HEK293 (cell line): ENCODE measurements at regions not wholly inside any gene's neighbourhood (a gene's known extent, or its start where the extent isn't known, plus 50 kb on each side); places are given as distances from the start of the nearest gene placed in this dataset.

Experiments used
- BCL11A ChIP-seq: fragments of 450-650 bp; formaldehyde crosslinking; IDR thresholded peaks from 2 replicates; pipeline ENCODE4 v1.5.1; 2016; ENCODE audit warnings: low read depth, missing biosample characterization, missing genetic modification characterization
- ELK4 ChIP-seq: IDR thresholded peaks from 2 replicates; pipeline ENCODE4 v1.6.1; 2011; ENCODE audit warnings: mild to moderate bottlenecking, low read depth, low read length, borderline replicate concordance
- GLIS2 ChIP-seq: fragments of 450-650 bp; formaldehyde crosslinking; IDR thresholded peaks from 2 replicates; pipeline ENCODE4 v1.5.1; 2016; ENCODE audit warnings: missing biosample characterization, missing genetic modification characterization
- HIC1 ChIP-seq: fragments of 450-650 bp; formaldehyde crosslinking; IDR thresholded peaks from 2 replicates; pipeline ENCODE4 v1.5.1; 2016; ENCODE audit warnings: missing biosample characterization, missing genetic modification characterization
- PRDM6 ChIP-seq: fragments of 450-650 bp; formaldehyde crosslinking; IDR thresholded peaks from 2 replicates; pipeline ENCODE4 v1.5.1; 2017; ENCODE audit warnings: missing biosample characterization, missing genetic modification characterization
- SP7 ChIP-seq: fragments of 450-650 bp; formaldehyde crosslinking; IDR thresholded peaks from 2 replicates; pipeline ENCODE4 v1.5.1; 2016; ENCODE audit warnings: missing biosample characterization, missing genetic modification characterization
- TCF7L2 ChIP-seq: IDR thresholded peaks from 2 replicates; pipeline ENCODE4 v1.6.1; 2011; ENCODE audit warnings: low read depth, mild to moderate bottlenecking, inconsistent platforms, low read length, moderate library complexity, borderline replicate concordance
- YY1 ChIP-seq: fragments of 450-650 bp; formaldehyde crosslinking; IDR thresholded peaks from 2 replicates; pipeline ENCODE4 v1.5.1; 2018; ENCODE audit warnings: missing biosample characterization, missing genetic modification characterization
- YY2 ChIP-seq: fragments of 450-650 bp; formaldehyde crosslinking; IDR thresholded peaks from 2 replicates; pipeline ENCODE4 v1.5.1; 2016; ENCODE audit warnings: missing biosample characterization, missing genetic modification characterization
- ZNF114 ChIP-seq: fragments of 450-650 bp; formaldehyde crosslinking; IDR thresholded peaks from 2 replicates; pipeline ENCODE4 v1.5.0; 2017; ENCODE audit warnings: missing biosample characterization, missing genetic modification characterization
- ZNF121 ChIP-seq: fragments of 450-650 bp; formaldehyde crosslinking; IDR thresholded peaks from 2 replicates; pipeline ENCODE4 v1.5.1; 2016; ENCODE audit warnings: missing biosample characterization, missing genetic modification characterization
- ZNF292 ChIP-seq: fragments of 450-650 bp; formaldehyde crosslinking; IDR thresholded peaks from 2 replicates; pipeline ENCODE4 v1.5.1; 2016; ENCODE audit warnings: low read depth, missing biosample characterization, missing genetic modification characterization, borderline replicate concordance
- ZNF404 ChIP-seq: fragments of 450-650 bp; formaldehyde crosslinking; IDR thresholded peaks from 2 replicates; pipeline ENCODE4 v1.5.1; 2017; ENCODE audit warnings: missing biosample characterization, missing genetic modification characterization
- ZNF514 ChIP-seq: fragments of 450-650 bp; formaldehyde crosslinking; IDR thresholded peaks from 2 replicates; pipeline ENCODE4 v1.5.1; 2016; ENCODE audit warnings: missing biosample characterization, missing genetic modification characterization
- ZNF560 ChIP-seq: fragments of 450-650 bp; formaldehyde crosslinking; IDR thresholded peaks from 2 replicates; pipeline ENCODE4 v1.5.1; 2017; ENCODE audit warnings: missing biosample characterization, missing genetic modification characterization, borderline replicate concordance
- ZNF654 ChIP-seq: fragments of 450-650 bp; formaldehyde crosslinking; IDR thresholded peaks from 2 replicates; pipeline ENCODE4 v1.5.1; 2016; ENCODE audit warnings: low read depth, missing biosample characterization, missing genetic modification characterization
- ZNF664 ChIP-seq: fragments of 450-650 bp; formaldehyde crosslinking; IDR thresholded peaks from 2 replicates; pipeline ENCODE4 v1.5.1; 2016; ENCODE audit warnings: missing biosample characterization, missing genetic modification characterization
- ZNF701 ChIP-seq: fragments of 450-650 bp; formaldehyde crosslinking; IDR thresholded peaks from 2 replicates; pipeline ENCODE4 v1.5.1; 2016; ENCODE audit warnings: missing biosample characterization, missing genetic modification characterization
- ZNF704 ChIP-seq: fragments of 450-650 bp; formaldehyde crosslinking; IDR thresholded peaks from 2 replicates; pipeline ENCODE4 v1.5.1; 2016; ENCODE audit warnings: missing biosample characterization, missing genetic modification characterization
- ZNF785 ChIP-seq: fragments of 450-650 bp; formaldehyde crosslinking; IDR thresholded peaks from 2 replicates; pipeline ENCODE4 v1.5.1; 2016; ENCODE audit warnings: missing biosample characterization, missing genetic modification characterization
- ZSCAN30 ChIP-seq: fragments of 450-650 bp; IDR thresholded peaks from 2 replicates; pipeline ENCODE4 v1.5.1; 2018; ENCODE audit warnings: missing biosample characterization, mild to moderate bottlenecking, missing genetic modification characterization, moderate library complexity
- TF ChIP-seq, protein P1 (sequence below): fragments of 450-650 bp; formaldehyde crosslinking; IDR thresholded peaks from 2 replicates; pipeline ENCODE4 v1.5.1; 2016; ENCODE audit warnings: missing biosample characterization, missing genetic modification characterization
- TF ChIP-seq, protein P2 (sequence below): fragments of 450-650 bp; formaldehyde crosslinking; conservative IDR thresholded peaks from 2 replicates; pipeline ENCODE4 v1.5.1; 2016; ENCODE audit warnings: low read depth, missing biosample characterization, missing genetic modification characterization
- TF ChIP-seq, protein P3 (sequence below): fragments of 450-650 bp; formaldehyde crosslinking; IDR thresholded peaks from 2 replicates; pipeline ENCODE4 v1.5.1; 2016; ENCODE audit warnings: missing biosample characterization, missing genetic modification characterization

GRCh38 chr10:36423821-36424248 lies 701.6 kb upstream of the ANKRD30A start (continued):
- TF ChIP-seq PRDM6 (peak; percentile 100), HIC1 (tag by site-specific recombination) (peak; percentile 88), ZNF654 (tag by site-specific recombination) (0 out of 2 replicates have a peak, but pooled peaks have one; percentile 23), SP7 (tag by site-specific recombination) (peak; percentile 95), ZNF121 (tag by site-specific recombination) (no peak), ZNF701 (tag by site-specific recombination) (no peak), ZNF560 (no peak), ZNF785 (tag by site-specific recombination) (no peak), TCF7L2 (peak; percentile 89; the same call in 1 of the 2 replicates), BCL11A (tag by site-specific recombination) (peak; percentile 70), GLIS2 (tag by site-specific recombination) (no peak), ZNF292 (tag by site-specific recombination) (no peak), YY1 (tag by site-specific recombination) (0 out of 2 replicates have a peak, but pooled peaks have one; percentile 24), ZNF404 (tag by site-specific recombination) (no peak; the same call in 1 of the 2 replicates), ZNF704 (tag by site-specific recombination) (no peak), ZNF514 (tag by site-specific recombination) (no peak), YY2 (tag by site-specific recombination) (no peak), ZSCAN30 (tag by site-specific recombination) (peak; percentile 89), ELK4 (no peak), ZNF664 (tag by site-specific recombination) (peak; percentile 58; the same call in 1 of the 2 replicates), ZNF114 (tag by site-specific recombination) (no peak)
- TF ChIP-seq, protein P1, sequence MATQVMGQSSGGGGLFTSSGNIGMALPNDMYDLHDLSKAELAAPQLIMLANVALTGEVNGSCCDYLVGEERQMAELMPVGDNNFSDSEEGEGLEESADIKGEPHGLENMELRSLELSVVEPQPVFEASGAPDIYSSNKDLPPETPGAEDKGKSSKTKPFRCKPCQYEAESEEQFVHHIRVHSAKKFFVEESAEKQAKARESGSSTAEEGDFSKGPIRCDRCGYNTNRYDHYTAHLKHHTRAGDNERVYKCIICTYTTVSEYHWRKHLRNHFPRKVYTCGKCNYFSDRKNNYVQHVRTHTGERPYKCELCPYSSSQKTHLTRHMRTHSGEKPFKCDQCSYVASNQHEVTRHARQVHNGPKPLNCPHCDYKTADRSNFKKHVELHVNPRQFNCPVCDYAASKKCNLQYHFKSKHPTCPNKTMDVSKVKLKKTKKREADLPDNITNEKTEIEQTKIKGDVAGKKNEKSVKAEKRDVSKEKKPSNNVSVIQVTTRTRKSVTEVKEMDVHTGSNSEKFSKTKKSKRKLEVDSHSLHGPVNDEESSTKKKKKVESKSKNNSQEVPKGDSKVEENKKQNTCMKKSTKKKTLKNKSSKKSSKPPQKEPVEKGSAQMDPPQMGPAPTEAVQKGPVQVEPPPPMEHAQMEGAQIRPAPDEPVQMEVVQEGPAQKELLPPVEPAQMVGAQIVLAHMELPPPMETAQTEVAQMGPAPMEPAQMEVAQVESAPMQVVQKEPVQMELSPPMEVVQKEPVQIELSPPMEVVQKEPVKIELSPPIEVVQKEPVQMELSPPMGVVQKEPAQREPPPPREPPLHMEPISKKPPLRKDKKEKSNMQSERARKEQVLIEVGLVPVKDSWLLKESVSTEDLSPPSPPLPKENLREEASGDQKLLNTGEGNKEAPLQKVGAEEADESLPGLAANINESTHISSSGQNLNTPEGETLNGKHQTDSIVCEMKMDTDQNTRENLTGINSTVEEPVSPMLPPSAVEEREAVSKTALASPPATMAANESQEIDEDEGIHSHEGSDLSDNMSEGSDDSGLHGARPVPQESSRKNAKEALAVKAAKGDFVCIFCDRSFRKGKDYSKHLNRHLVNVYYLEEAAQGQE (tag by site-specific recombination), result no peak
- TF ChIP-seq, protein P2, sequence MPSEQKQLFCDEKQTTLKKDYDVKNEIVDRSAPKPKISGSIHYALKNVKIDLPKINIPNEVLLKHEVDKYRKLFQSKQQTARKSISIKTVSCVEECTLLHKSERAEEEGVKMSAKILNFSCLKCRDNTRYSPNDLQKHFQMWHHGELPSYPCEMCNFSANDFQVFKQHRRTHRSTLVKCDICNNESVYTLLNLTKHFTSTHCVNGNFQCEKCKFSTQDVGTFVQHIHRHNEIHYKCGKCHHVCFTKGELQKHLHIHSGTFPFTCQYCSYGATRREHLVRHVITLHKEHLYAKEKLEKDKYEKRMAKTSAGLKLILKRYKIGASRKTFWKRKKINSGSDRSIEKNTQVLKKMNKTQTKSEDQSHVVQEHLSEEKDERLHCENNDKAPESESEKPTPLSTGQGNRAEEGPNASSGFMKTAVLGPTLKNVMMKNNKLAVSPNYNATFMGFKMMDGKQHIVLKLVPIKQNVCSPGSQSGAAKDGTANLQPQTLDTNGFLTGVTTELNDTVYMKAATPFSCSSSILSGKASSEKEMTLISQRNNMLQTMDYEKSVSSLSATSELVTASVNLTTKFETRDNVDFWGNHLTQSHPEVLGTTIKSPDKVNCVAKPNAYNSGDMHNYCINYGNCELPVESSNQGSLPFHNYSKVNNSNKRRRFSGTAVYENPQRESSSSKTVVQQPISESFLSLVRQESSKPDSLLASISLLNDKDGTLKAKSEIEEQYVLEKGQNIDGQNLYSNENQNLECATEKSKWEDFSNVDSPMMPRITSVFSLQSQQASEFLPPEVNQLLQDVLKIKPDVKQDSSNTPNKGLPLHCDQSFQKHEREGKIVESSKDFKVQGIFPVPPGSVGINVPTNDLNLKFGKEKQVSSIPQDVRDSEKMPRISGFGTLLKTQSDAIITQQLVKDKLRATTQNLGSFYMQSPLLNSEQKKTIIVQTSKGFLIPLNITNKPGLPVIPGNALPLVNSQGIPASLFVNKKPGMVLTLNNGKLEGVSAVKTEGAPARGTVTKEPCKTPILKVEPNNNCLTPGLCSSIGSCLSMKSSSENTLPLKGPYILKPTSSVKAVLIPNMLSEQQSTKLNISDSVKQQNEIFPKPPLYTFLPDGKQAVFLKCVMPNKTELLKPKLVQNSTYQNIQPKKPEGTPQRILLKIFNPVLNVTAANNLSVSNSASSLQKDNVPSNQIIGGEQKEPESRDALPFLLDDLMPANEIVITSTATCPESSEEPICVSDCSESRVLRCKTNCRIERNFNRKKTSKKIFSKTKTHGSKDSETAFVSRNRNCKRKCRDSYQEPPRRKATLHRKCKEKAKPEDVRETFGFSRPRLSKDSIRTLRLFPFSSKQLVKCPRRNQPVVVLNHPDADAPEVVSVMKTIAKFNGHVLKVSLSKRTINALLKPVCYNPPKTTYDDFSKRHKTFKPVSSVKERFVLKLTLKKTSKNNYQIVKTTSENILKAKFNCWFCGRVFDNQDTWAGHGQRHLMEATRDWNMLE, result peak; percentile 63
- TF ChIP-seq, protein P3, sequence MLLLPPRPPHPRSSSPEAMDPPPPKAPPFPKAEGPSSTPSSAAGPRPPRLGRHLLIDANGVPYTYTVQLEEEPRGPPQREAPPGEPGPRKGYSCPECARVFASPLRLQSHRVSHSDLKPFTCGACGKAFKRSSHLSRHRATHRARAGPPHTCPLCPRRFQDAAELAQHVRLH (tag by site-specific recombination), result peak; percentile 90
